DND-41 (cell line): ENCODE measurements at regions not wholly inside any gene's neighbourhood (a gene's known extent, or its start where the extent isn't known, plus 50 kb on each side); places are given as distances from the start of the nearest gene placed in this dataset.

ENCODE experiments used
- CTCF ChIP-seq: IDR thresholded peaks from 2 replicates; pipeline ENCODE4 v1.5.1; 2012; ENCODE audit warnings: borderline replicate concordance, low read length, moderate library complexity, mild to moderate bottlenecking; ENCODE audit not compliant: poor library complexity, severe bottlenecking; ENCODE audit errors: extremely low read depth
- EZH2 ChIP-seq: IDR thresholded peaks from 3 replicates; pipeline ENCODE4 v1.6.1; 2012; ENCODE audit warnings: borderline replicate concordance, low read depth, mild to moderate bottlenecking, moderate library complexity, low read length, inconsistent platforms; ENCODE audit not compliant: severe bottlenecking

- TF ChIP-seq CTCF (no peak), EZH2 (no peak)
These were observed 698.9 kb downstream of the BCL11B start for GRCh38 chr14:98573082-98573481.
